Muscle layer of colon (tissue), 2 donors: ENCODE measurements at regions not wholly inside any gene's neighbourhood (a gene's known extent, or its start where the extent isn't known, plus 50 kb on each side); places are given as distances from the start of the nearest gene placed in this dataset.

Experiments
- H3K27ac ChIP-seq: one replicate; pipeline ENCODE4 v1.7.0; 2013; ENCODE audit warnings: low read depth, mild to moderate bottlenecking, low read length, moderate library complexity
- H3K27me3 ChIP-seq, 2 donors: one replicate each; pipeline ENCODE4 v1.7.0; 2013; ENCODE audit warnings: low read length in 2 of 2, mild to moderate bottlenecking in 2 of 2; ENCODE audit not compliant: insufficient read depth in 2 of 2, control insufficient read depth in 1 of 2
- H3K36me3 ChIP-seq: one replicate; pipeline ENCODE4 v1.7.0; 2013; ENCODE audit warnings: mild to moderate bottlenecking, low read length; ENCODE audit not compliant: insufficient read depth
- H3K4me1 ChIP-seq: one replicate; pipeline ENCODE4 v1.7.0; 2013; ENCODE audit warnings: mild to moderate bottlenecking, low read length; ENCODE audit not compliant: insufficient read depth
- H3K4me3 ChIP-seq, 2 donors: one replicate each; pipeline ENCODE4 v1.7.0; 2013; ENCODE audit warnings: low read length in 2 of 2, low read depth in 1 of 2, mild to moderate bottlenecking in 1 of 2, moderate library complexity in 1 of 2
- H3K9ac ChIP-seq: one replicate; pipeline ENCODE4 v1.7.0; 2013; ENCODE audit warnings: low read length
- H3K9me3 ChIP-seq: one replicate; pipeline ENCODE4 v1.7.0; 2013; ENCODE audit warnings: mild to moderate bottlenecking, low read length
- donor health status: abdominal sarcoma.
- donor health status: Adenocarcinoma of cecum.

DNA sequence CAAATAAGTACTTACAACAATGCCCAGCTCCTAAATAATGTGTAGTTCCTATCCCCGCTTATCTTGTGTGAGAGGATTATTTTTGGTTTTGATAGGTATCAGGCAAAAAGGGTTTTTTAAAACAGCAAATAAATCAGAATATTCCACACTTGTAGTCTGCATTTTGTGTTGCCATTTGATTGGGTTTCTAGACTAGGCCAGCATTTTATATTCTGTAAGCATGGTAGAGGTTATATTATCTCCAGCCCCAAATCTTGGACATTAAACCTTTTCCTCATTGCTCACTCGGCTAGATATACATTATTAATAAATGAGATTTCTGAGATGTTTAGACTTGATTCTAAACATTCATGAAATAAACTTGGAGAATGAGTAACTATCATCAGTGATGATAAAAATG lies 165.7 kb upstream of the C1orf21 start:
- Histone ChIP-seq H3K27ac (no peak overlapping the region), H3K4me3 (no peak overlapping the region), H3K9ac (no peak overlapping the region), H3K4me1 (no peaks in the 10 kb centered on the region), H3K36me3 (no peaks in the 10 kb centered on the region), H3K27me3 (no peaks in the 10 kb centered on the region), H3K9me3 (no peaks in the 10 kb centered on the region)

DNA sequence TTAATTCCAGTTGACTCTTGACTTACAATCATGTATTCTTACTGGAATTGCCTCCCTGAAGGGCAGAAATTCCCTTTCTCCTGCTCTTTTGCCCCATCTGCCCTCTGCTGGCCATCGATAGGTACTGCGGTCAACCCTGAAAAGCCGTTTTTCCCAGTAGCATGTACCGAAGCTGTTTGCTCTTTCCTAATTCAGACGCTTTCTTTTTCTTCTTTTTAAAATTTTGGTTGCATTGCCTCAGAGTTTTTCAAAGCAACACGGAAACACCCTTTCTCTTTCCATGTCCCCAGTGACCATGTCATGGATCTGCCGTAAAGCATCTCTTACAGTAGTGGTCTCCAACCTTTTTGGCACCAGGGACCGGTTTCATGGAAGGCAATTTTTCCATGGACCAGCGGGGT lies 164.2 kb upstream of the C1orf21 start:
- H3K4me3 ChIP-seq: peak overlapping the region in 1 of 2 donors; percentile 22
- H3K27ac ChIP-seq: no peak overlapping the region
- H3K36me3 ChIP-seq: no peaks in the 10 kb centered on the region
- H3K9ac ChIP-seq: peak overlapping the region; percentile 20
- H3K4me1 ChIP-seq: no peaks in the 10 kb centered on the region
- H3K9me3 ChIP-seq: no peaks in the 10 kb centered on the region
- no peaks in the 10 kb centered on the region for H3K27me3 ChIP-seq

DNA sequence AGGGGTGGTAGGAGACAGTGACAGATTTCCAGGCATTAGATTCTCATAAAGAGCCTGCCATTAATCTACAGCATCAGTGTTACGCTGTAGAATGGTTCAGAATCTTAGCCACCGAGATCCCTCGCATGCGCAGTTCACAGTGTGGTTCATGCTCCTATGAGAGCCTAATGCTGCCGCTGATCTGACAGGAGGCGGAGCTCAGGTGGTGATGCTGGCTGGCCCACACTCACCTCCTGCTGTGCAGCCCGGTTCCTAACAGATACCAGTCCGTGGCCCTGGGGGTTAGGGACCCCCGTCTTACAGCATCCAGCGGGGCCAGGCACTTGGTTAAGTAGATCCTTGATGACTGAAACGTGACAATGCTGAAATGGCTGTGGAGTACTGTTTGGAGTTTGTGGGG lies 163.6 kb upstream of the C1orf21 start:
- no peaks in the 10 kb centered on the region for H3K4me1 ChIP-seq
- no peak overlapping the region for H3K4me3 ChIP-seq
- no peak overlapping the region for H3K27ac ChIP-seq
- no peak overlapping the region for H3K9ac ChIP-seq
- no peaks in the 10 kb centered on the region for H3K27me3 ChIP-seq
- no peaks in the 10 kb centered on the region for H3K36me3 ChIP-seq
- H3K9me3 ChIP-seq: no peaks in the 10 kb centered on the region

GRCh38 chr1:184225283-184226099 lies 161.3 kb upstream of the C1orf21 start:
- Histone ChIP-seq H3K4me3 (no peak overlapping the region), H3K27ac (no peak overlapping the region), H3K4me1 (no peaks in the 10 kb centered on the region)

GRCh38 chr1:184226100-184226487 lies 160.7 kb upstream of the C1orf21 start:
- Histone ChIP-seq H3K27me3 (no peaks in the 10 kb centered on the region), H3K36me3 (no peaks in the 10 kb centered on the region), H3K27ac (no peak overlapping the region), H3K4me1 (no peaks in the 10 kb centered on the region), H3K4me3 (no peak overlapping the region), H3K9me3 (no peaks in the 10 kb centered on the region), H3K9ac (no peak overlapping the region)

More at GRCh38 chr1:184225283-184226099, 161.3 kb upstream of the C1orf21 start:
- no peaks in the 10 kb centered on the region for H3K9me3 ChIP-seq
- H3K27me3 ChIP-seq: no peaks in the 10 kb centered on the region
- H3K9ac ChIP-seq: no peak overlapping the region
- H3K36me3 ChIP-seq: no peaks in the 10 kb centered on the region

- H3K9me3 ChIP-seq: no peaks in the 10 kb centered on the region
- no peaks in the 10 kb centered on the region for H3K36me3 ChIP-seq
- H3K27me3 ChIP-seq: no peaks in the 10 kb centered on the region
- no peak overlapping the region for H3K4me3 ChIP-seq
- H3K4me1 ChIP-seq: no peaks in the 10 kb centered on the region
- H3K27ac ChIP-seq: no peak overlapping the region
- no peak overlapping the region for H3K9ac ChIP-seq
Measured at GRCh38 chr1:184228558-184228957, 158.3 kb upstream of the C1orf21 start.

DNA sequence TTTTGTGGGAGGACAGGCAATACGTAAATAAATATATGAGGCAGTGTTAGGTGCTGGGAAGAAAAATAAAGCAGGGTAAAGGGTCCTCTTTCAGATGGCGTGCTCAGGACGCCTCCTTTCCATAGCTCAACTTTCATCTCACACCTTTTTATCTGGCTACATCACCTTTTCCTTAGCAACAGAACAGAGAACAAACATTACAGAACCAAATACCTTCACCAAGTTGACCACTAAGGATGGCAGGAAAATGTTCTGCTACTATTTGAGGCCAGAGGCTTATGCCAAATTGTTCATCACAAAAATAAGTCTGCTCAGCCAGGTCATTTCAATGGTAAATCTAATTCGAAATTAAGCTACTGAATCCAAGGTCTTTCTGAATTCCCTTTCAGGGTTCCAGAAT lies 149.2 kb upstream of the C1orf21 start:
- H3K4me1 ChIP-seq: no peaks in the 10 kb centered on the region
- no peak overlapping the region for H3K9ac ChIP-seq
- no peaks in the 10 kb centered on the region for H3K36me3 ChIP-seq
- H3K4me3 ChIP-seq: no peak overlapping the region
- H3K27ac ChIP-seq: no peak overlapping the region
- no peaks in the 10 kb centered on the region for H3K9me3 ChIP-seq
- H3K27me3 ChIP-seq: no peaks in the 10 kb centered on the region

GRCh38 chr1:184241446-184241845 lies 145.4 kb upstream of the C1orf21 start:
- Histone ChIP-seq H3K4me1 (no peaks in the 10 kb centered on the region), H3K27ac (no peak overlapping the region), H3K9ac (no peak overlapping the region), H3K27me3 (no peaks in the 10 kb centered on the region), H3K36me3 (no peaks in the 10 kb centered on the region), H3K4me3 (no peak overlapping the region), H3K9me3 (no peaks in the 10 kb centered on the region)

GRCh38 chr1:184242507-184242943 lies 144.3 kb upstream of the C1orf21 start:
- Histone ChIP-seq H3K9ac (no peak overlapping the region), H3K36me3 (no peaks in the 10 kb centered on the region), H3K9me3 (no peaks in the 10 kb centered on the region), H3K27ac (no peak overlapping the region), H3K4me1 (no peaks in the 10 kb centered on the region), H3K27me3 (no peaks in the 10 kb centered on the region), H3K4me3 (no peak overlapping the region)

GRCh38 chr1:184244962-184245361 lies 141.9 kb upstream of the C1orf21 start:
- Histone ChIP-seq H3K9me3 (no peaks in the 10 kb centered on the region), H3K27me3 (no peaks in the 10 kb centered on the region), H3K27ac (no peak overlapping the region), H3K4me1 (no peaks in the 10 kb centered on the region), H3K9ac (no peak overlapping the region), H3K4me3 (no peak overlapping the region), H3K36me3 (no peaks in the 10 kb centered on the region)

DNA sequence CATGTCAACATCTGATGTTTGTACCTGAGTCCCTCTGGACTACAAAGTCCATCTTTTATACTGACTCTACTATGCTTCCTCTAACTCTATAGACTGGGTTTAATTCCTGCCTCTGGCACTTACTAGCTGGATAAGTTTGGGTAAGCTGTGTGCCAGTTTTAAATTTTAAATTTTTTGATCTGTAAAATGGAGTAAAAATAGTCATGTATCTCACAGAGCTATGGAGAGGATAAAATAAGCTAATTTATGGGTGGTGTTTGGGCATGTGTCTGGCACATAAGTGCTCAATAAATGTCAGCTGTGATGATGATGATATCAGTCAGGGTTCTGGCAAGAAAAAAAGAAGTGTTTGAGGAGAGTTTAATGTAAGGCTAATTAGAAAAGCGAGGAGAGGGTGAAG lies 139.2 kb upstream of the C1orf21 start:
- Histone ChIP-seq H3K4me1 (no peaks in the 10 kb centered on the region), H3K9ac (no peak overlapping the region), H3K27ac (no peak overlapping the region), H3K9me3 (no peaks in the 10 kb centered on the region), H3K27me3 (no peaks in the 10 kb centered on the region), H3K36me3 (no peaks in the 10 kb centered on the region), H3K4me3 (no peak overlapping the region)

GRCh38 chr1:184253921-184254320 lies 132.9 kb upstream of the C1orf21 start:
- no peak overlapping the region for H3K27ac ChIP-seq
- H3K36me3 ChIP-seq: no peaks in the 10 kb centered on the region
- H3K4me1 ChIP-seq: no peaks in the 10 kb centered on the region
- H3K9ac ChIP-seq: no peak overlapping the region
- no peaks in the 10 kb centered on the region for H3K27me3 ChIP-seq
- H3K4me3 ChIP-seq: no peak overlapping the region
- H3K9me3 ChIP-seq: no peaks in the 10 kb centered on the region
